Lower leg skin (tissue), 3 donors: ENCODE measurements at regions not wholly inside any gene's neighbourhood (a gene's known extent, or its start where the extent isn't known, plus 50 kb on each side); places are given as distances from the start of the nearest gene placed in this dataset.

ENCODE experiments used
- POLR2A ChIP-seq, 2 donors: fragments of 450-650 bp; IDR thresholded peaks; one replicate each; pipeline ENCODE4 v1.6.1; 2016 to 2017; ENCODE audit warnings: antibody characterized with exemption in 2 of 2, mild to moderate bottlenecking in 1 of 2, moderate library complexity in 1 of 2
- TF ChIP-seq, protein P1 (sequence below), 3 donors: fragments of 450-650 bp; IDR thresholded peaks; one replicate each; pipeline ENCODE4 v1.5.1; 2016; ENCODE audit warnings: antibody characterized with exemption in 3 of 3, mild to moderate bottlenecking in 3 of 3, moderate library complexity in 2 of 3

DNA sequence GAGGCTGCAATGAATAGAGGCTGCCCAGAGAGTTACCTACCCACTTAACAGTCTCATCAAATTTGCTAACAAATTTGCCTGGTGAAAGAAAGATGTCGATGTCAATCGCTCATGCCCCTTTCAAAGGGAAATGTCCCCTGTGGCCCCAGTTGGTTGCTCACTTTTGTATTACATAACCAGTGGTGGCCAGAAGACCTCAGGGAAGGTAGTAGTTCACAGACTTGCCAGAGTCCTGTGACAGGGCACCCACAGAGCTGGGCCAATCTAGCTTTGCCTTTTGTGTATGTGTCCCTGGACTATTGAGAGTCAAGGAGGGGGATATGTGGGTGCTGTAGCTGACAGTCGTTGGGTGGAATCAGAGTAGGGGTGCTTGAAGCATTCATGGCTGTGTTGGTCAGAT is 70.7 kb upstream of the CCN6 start:
- no peak for TF ChIP-seq POLR2A (IDR thresholded peaks at IDR 0.05)
- TF ChIP-seq, protein P1, sequence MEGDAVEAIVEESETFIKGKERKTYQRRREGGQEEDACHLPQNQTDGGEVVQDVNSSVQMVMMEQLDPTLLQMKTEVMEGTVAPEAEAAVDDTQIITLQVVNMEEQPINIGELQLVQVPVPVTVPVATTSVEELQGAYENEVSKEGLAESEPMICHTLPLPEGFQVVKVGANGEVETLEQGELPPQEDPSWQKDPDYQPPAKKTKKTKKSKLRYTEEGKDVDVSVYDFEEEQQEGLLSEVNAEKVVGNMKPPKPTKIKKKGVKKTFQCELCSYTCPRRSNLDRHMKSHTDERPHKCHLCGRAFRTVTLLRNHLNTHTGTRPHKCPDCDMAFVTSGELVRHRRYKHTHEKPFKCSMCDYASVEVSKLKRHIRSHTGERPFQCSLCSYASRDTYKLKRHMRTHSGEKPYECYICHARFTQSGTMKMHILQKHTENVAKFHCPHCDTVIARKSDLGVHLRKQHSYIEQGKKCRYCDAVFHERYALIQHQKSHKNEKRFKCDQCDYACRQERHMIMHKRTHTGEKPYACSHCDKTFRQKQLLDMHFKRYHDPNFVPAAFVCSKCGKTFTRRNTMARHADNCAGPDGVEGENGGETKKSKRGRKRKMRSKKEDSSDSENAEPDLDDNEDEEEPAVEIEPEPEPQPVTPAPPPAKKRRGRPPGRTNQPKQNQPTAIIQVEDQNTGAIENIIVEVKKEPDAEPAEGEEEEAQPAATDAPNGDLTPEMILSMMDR (IDR thresholded peaks at IDR 0.05): no peak
